ENCODE measurements at regions not wholly inside any gene's neighbourhood (a gene's known extent, or its start where the extent isn't known, plus 50 kb on each side); places are given as distances from the start of the nearest gene placed in this dataset.

GRCh38 chr16:73385696-73386095 lies 337.8 kb upstream of the ZFHX3 start:
- TF ChIP-seq CREB5 (CRISPR knock-in tag; IDR thresholded peaks at IDR 0.05; ENCODE audit: low read depth) (no peak), PATZ1 (CRISPR knock-in tag; IDR thresholded peaks at IDR 0.05; ENCODE audit: borderline replicate concordance) (no peak), CSDC2 (CRISPR knock-in tag; IDR thresholded peaks at IDR 0.05) (no peak), GLIS3 (CRISPR knock-in tag; IDR thresholded peaks at IDR 0.05) (no peak), RARB (CRISPR knock-in tag; IDR thresholded peaks at IDR 0.05) (no peak), ZFP3 (CRISPR knock-in tag; IDR thresholded peaks at IDR 0.05) (no peak), TSHZ2 (CRISPR knock-in tag; IDR thresholded peaks at IDR 0.05) (no peak), ZNF8 (CRISPR knock-in tag; IDR thresholded peaks at IDR 0.05) (no peak)

Measured in SK-N-SH treated with all-trans-retinoic acid at 6 μM for 48 hours (cell line).